GM18505 (cell line): ENCODE measurements at regions not wholly inside any gene's neighbourhood (a gene's known extent, or its start where the extent isn't known, plus 50 kb on each side); places are given as distances from the start of the nearest gene placed in this dataset.

ENCODE experiments used
- ATAC-seq: cut with Tn5 transposase; IDR thresholded peaks from one replicate; pipeline ENCODE4 v1.9.1; 2021; ENCODE audit not compliant: unreplicated experiment
- POLR2A ChIP-seq: IDR thresholded peaks from 4 replicates; pipeline ENCODE4 v1.6.1; 2011; ENCODE audit warnings: borderline replicate concordance; ENCODE audit not compliant: insufficient read depth, insufficient read length; ENCODE audit errors: extremely low read depth

GRCh38 chr9:26264709-26265601, 586.7 kb upstream of the TUSC1 start:
- ATAC-seq, result no peak
- TF ChIP-seq POLR2A, result no peak

DNA sequence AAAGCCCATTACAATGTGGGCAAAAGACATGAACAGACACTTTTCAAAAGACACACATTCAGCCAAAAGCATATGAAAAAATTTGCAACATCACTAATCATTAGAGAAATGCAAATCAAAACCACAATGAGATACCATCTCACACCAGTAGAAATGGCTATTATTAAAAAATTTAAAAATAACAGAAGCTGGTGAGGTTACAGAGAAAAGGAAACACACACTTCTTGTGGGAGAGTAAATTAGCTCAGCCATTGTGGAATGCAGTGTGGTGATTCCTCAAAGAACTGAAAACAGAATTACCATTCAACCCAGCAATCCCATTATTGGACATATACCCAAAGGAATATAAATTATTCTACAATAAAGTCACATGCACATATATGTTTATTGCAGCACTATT, 585.2 kb upstream of the TUSC1 start:
- TF ChIP-seq POLR2A, result no peak
- no peak for ATAC-seq

DNA sequence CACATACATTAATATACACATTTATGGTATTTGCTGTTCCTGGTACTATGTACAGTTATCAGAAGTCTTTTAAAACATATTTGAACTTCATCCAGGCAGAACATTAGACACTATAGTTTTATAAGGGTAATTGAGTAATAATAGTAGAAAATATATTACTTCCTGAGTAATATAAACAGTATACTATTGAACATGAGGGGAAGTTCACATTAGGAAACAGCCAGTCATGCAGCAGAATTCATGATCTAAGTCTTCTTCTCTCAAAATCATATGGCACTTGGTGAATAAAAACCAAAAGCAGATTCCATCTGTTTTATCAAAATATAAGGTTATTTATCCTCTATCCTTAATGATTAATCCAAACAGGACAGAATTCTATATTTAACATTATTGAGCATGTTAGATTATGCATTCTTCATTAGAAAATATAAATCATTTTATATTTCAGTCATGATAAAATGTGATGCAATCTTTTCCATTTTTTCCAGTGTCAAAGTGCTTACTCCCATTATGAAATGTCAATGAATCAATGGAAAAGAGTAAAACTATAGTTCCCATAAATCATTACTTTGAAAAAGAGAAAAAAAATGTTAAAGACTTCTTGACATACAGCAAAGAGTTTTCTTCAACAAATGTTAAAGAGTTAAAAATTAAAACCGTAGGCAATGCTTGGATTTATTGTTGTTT, 584.3 kb upstream of the TUSC1 start:
- no peak for TF ChIP-seq POLR2A
- ATAC-seq, result no peak

DNA sequence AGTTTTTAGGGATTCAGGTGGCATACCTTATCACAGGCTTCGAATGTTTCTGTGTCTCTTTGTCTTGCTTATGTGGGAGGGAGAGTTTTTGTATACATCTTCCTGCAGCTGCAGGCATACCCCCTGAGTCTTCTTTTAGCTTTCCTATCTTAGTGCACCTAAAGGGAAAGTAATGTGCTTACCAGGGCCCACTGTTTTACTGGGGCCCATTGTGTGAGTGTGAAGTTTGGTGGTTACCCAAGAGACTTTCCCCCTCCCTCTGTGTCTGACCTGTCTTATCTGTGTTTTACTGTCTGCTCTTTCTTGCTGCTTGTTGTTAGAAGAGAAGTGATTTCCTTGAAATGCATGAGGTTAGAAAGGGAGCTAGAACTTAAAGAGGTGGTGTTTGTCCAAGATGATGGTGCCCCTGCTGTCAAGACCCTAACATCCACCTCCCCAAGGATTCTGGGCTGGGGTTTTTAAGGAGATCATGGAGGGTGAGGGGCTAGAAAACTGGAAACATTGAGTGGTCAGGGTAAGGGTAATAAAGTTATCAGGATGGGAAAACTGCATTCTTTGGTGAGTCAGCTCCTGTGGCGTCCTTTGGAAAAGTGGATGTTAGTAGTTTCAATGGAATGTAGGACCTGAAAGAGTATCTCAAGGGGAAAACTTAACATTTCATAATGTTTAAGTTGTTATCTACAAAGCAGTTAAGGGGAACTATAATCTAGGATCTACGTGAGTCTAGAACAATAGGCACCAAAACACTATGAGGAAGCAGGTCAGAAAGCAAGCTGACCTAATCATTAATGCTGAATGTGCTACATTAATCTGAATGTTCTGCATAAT, 583.5 kb upstream of the TUSC1 start:
- no peak for ATAC-seq
- no peak for TF ChIP-seq POLR2A

DNA sequence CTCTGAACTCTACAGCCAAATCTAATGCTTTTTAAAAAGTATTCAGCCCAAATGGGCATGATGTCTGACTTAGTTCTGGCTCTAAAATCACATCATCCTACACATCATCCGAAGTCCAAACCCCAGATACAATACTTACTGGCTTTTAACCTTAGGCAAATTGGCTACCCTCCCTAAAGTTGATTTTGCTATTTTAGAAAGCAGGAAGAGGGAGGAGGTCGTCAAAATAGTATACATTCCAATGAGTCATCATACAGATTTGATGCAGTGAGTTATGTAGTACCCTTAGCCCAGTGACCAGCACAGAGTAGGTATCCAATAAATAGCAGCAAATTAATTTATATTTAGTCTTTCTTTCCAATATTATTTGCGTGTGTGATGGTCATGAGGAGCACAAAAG, 582.0 kb upstream of the TUSC1 start:
- no peak for ATAC-seq
- TF ChIP-seq POLR2A, result no peak

DNA sequence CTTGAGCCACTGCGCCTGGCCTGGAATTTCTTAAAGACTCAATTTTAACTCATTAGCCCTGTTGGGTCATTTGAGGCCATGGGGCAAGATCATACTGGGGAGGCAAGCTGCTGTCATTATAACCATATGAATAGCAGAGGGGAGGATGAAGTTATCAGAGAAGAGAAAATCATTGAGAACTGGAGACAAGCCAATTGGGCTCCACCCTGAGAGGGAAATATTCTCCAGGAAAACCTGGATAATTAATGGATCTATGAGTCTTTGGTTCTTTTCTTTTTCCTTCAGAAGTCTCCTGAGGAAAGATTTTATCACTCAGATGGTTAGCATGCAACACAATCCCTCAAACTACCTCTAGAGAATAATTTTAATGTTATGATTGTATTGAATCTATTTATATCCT, 569.6 kb upstream of the TUSC1 start:
- no peak for ATAC-seq
- TF ChIP-seq POLR2A, result no peak

- TF ChIP-seq POLR2A, result no peak
- ATAC-seq, result no peak
Measured at GRCh38 chr9:26244661-26245451, 566.6 kb upstream of the TUSC1 start.

- no peak for ATAC-seq
- no peak for TF ChIP-seq POLR2A
Measured at GRCh38 chr9:26243726-26244125, 565.5 kb upstream of the TUSC1 start.

DNA sequence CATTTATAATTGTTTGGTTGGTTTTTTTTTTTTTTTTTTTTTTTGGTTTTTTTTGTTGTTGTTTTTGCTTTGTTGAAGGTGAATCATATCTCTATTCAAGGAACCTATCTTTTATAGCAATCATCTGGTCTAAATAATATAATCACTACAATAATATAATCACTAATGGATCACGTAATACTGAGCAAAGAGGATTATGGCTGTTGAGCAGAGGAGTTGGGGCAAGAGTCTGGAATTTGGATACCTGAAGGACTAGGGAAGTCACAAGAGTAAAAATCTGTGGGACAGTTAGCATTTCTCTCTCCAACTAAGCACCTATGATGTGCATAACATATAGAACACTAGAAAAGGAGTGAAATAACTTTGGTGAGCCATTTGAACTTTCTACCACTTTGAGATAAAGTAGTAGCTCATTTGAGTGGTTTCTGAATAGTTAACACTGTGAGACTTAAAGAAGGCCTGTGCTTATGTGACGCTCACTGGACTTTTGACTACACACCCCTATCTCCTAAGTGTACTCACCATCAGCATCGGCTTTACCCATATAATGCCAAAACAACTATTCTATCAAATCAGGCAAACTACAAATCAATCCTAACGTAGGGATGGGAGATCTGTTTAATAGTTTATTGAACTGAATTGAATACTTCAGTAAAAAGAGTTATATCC, 564.9 kb upstream of the TUSC1 start:
- no peak for TF ChIP-seq POLR2A
- ATAC-seq, result no peak

- no peak for ATAC-seq
- no peak for TF ChIP-seq POLR2A
Measured at GRCh38 chr9:26240020-26240419, 561.8 kb upstream of the TUSC1 start.

DNA sequence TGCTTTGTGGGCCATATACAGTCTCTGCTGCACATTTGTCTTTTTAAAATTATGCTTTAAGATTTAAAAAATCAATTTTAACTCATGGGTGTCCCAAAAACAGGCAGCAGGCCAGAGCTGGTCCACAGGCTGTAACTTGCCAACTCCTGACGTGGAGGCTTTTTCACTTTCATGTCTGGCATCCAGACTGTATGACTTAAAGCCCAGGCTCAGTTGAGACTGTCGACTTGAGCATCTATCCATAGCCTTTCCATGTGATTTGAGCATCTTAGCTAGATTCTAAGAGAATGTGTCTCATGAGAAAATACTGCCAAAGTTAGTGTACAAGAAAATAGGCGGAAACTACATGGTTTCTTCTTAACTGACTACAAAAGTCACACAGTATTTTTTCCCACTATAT, 559.0 kb upstream of the TUSC1 start:
- ATAC-seq, result no peak
- TF ChIP-seq POLR2A, result no peak

DNA sequence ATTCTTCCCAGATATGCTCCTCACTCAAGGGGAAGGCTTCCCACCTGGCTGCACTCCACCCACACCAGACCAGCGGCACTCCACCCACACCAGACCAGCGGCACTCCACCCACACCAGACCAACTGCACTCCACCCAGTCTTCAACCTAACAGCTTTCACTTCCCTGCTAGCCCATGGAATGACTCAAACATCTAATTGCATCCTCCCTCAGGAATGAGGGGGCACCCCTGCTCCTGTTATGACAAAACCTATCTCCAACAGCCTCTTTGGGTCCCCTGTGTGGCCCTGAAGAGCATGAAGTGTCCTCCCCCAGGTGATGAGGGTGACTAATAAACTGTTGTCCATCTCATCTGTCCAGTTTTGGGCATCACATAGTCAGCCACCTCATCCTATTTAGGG, 556.6 kb upstream of the TUSC1 start:
- no peak for TF ChIP-seq POLR2A
- no peak for ATAC-seq
